Psoas muscle (tissue), 7 donors: ENCODE measurements at regions not wholly inside any gene's neighbourhood (a gene's known extent, or its start where the extent isn't known, plus 50 kb on each side); places are given as distances from the start of the nearest gene placed in this dataset.

Source experiments
- ATAC-seq, 4 donors: fragments of 200-7000 bp; cut with Tn5 transposase; one replicate each; pipeline ENCODE4 v1.9.1; 2020; ENCODE audit warnings: moderate library complexity in 3 of 4, mild to moderate bottlenecking in 2 of 4
- DNase-seq, 2 donors: peaks; one replicate each; pipeline ENCODE4 v3.0.0-alpha.2; 2020
- H3K27ac ChIP-seq: fragments of 200-600 bp; one replicate; pipeline ENCODE4 v1.8.0; 2022
- H3K27me3 ChIP-seq, 3 donors: fragments of 200-600 bp in 1 of 3; one replicate each; pipeline versions ENCODE4 v1.6.1 to v1.8.0; 2013 to 2022; ENCODE audit warnings: low read length in 2 of 3, mild to moderate bottlenecking in 2 of 3, moderate library complexity in 1 of 3; ENCODE audit not compliant: insufficient read depth in 3 of 3
- H3K36me3 ChIP-seq, 2 donors: fragments of 200-600 bp in 1 of 2; one replicate each; pipeline versions ENCODE4 v1.6.1 to v1.8.0; 2013 to 2022; ENCODE audit warnings: low read depth in 1 of 2, mild to moderate bottlenecking in 1 of 2, moderate library complexity in 1 of 2; ENCODE audit not compliant: insufficient read depth in 1 of 2
- H3K4me1 ChIP-seq: fragments of 200-600 bp; one replicate; pipeline ENCODE4 v1.8.0; 2022
- H3K4me3 ChIP-seq: fragments of 200-600 bp; one replicate; pipeline ENCODE4 v1.8.0; 2022; ENCODE audit warnings: mild to moderate bottlenecking
- H3K9me3 ChIP-seq: fragments of 200-600 bp; one replicate; pipeline ENCODE4 v1.8.0; 2022
- CTCF ChIP-seq: fragments of 200-600 bp; IDR thresholded peaks from one replicate; pipeline ENCODE4 v1.8.0; 2022; ENCODE audit warnings: antibody characterized with exemption
- WGBS, 3 donors: extraction: QIAGEN DNeasy Blood & Tissue Kit; methylation state at CpG; one replicate each; pipeline versions ENCODE4 v1.1.6 to v1.1.7; 2013; 5-methylcytosine and 5-hydroxymethylcytosine counted together
- intact Hi-C, 2 donors: fragments of 100-400 bp; cut with DNase I; formaldehyde crosslinking; loops; one replicate each; pipeline versions ENCODE4 v1.11.0 to v1.14.2; 2022
- donor health status: healthy with polysubstance abuse.
- donor health status: DM: no; HTN: no; CAD: no; lungs with moderate emphysema.
- donor health status: Bipolar disorder and iron deficiency.
- donor health status: healthy.
- donor health status: DM: yes; HTN: yes; CAD: no.
- donor health status: DM: no; HTN: no; CAD: no.
- donor health status: DM: yes; HTN: yes; CAD: no.

- Histone ChIP-seq H3K27me3 (no peaks in the 10 kb centered on the region), H3K4me1 (peaks cover 25% of the 10 kb centered on the region), H3K27ac (no peak overlapping the region), H3K4me3 (no peak overlapping the region), H3K9me3 (no peaks in the 10 kb centered on the region), H3K36me3 (peaks cover 0 to 15% of the 10 kb centered on the region in 2 donors)
- TF ChIP-seq CTCF, result no peak
- DNase-seq (no peak), ATAC-seq (no peak)
- WGBS, 3 donors, result 71 to 81% (median 79%) methylated on average over 4 of the region's 4 CpGs
- intact Hi-C loops, result loop anchor here (10.0 kb wide), 2 partner anchors 61 to 141 kb away; no protein-coding TSS in a partner anchor
Measured at GRCh38 chr1:232483826-232484225, 146.1 kb downstream of the SIPA1L2 start.

- Histone ChIP-seq H3K27me3 (no peaks in the 10 kb centered on the region), H3K36me3 (peaks cover 0 to 15% of the 10 kb centered on the region in 2 donors), H3K27ac (no peak overlapping the region), H3K4me3 (no peak overlapping the region), H3K4me1 (peaks cover 40% of the 10 kb centered on the region), H3K9me3 (no peaks in the 10 kb centered on the region)
- 80 to 92% (median 83%) methylated on average over 5 of the region's 5 CpGs for WGBS, 3 donors
- no peak for DNase-seq
- no peak for ATAC-seq
- TF ChIP-seq CTCF, result no peak
- intact Hi-C loops, result loop anchor here (10.0 kb wide), 2 partner anchors 64 to 144 kb away; no protein-coding TSS in a partner anchor
Measured at GRCh38 chr1:232481091-232481490, 148.8 kb downstream of the SIPA1L2 start.

GRCh38 chr1:232477728-232478127 is 152.2 kb downstream of the SIPA1L2 start:
- peaks cover 41% of the 10 kb centered on the region for H3K4me1 ChIP-seq
- intact Hi-C loops, result loop anchor here in 1 of 2 donors (2.0 to 5.0 kb wide), 2 partner anchors 47 to 160 kb away; no protein-coding TSS in a partner anchor
- 14 to 30% (median 27%) methylated on average over 6 of the region's 6 CpGs for WGBS, 3 donors
- peak; percentile 85 to 97 (median 96) for ATAC-seq
- H3K27ac ChIP-seq, result peak overlapping the region; percentile 81
- no peak overlapping the region for H3K4me3 ChIP-seq
- DNase-seq, result peak; percentile 15 to 39
- peaks cover 0 to 5% of the 10 kb centered on the region in 2 donors for H3K36me3 ChIP-seq
- no peaks in the 10 kb centered on the region for H3K27me3 ChIP-seq
- no peaks in the 10 kb centered on the region for H3K9me3 ChIP-seq
- no peak for TF ChIP-seq CTCF

GRCh38 chr1:232476538-232476950 is 153.4 kb downstream of the SIPA1L2 start:
- no peak overlapping the region for H3K4me3 ChIP-seq
- no peaks in the 10 kb centered on the region for H3K9me3 ChIP-seq
- peak overlapping the region; percentile 81 for H3K27ac ChIP-seq
- TF ChIP-seq CTCF, result no peak
- WGBS, 3 donors, result 23 to 43% (median 28%) methylated on average over 2 of the region's 2 CpGs
- intact Hi-C loops, result loop anchor here in 1 of 2 donors (2.0 to 5.0 kb wide), 2 partner anchors 46 to 159 kb away; no protein-coding TSS in a partner anchor
- H3K36me3 ChIP-seq, result peaks cover 0 to 3% of the 10 kb centered on the region in 2 donors
- ATAC-seq (peak; percentile 32 to 88 (median 60)), DNase-seq (no peak)
- peaks cover 44% of the 10 kb centered on the region for H3K4me1 ChIP-seq
- no peaks in the 10 kb centered on the region for H3K27me3 ChIP-seq

- Histone ChIP-seq H3K9me3 (no peaks in the 10 kb centered on the region), H3K27me3 (no peaks in the 10 kb centered on the region), H3K27ac (no peak overlapping the region), H3K4me1 (peaks cover 44% of the 10 kb centered on the region), H3K36me3 (peaks cover 0 to 3% of the 10 kb centered on the region in 2 donors), H3K4me3 (no peak overlapping the region)
- WGBS, 3 donors, result 93 to 97% (median 94%) methylated on average over 3 of the region's 3 CpGs
- ATAC-seq (no peak), DNase-seq (no peak)
- intact Hi-C loops, result loop anchor here in 1 of 2 donors (5.0 kb wide), 1 partner anchor 158 kb away; no protein-coding TSS in a partner anchor
- no peak for TF ChIP-seq CTCF
Measured at GRCh38 chr1:232474826-232475225, 155.1 kb downstream of the SIPA1L2 start.
